ENCODE measurements at regions not wholly inside any gene's neighbourhood (a gene's known extent, or its start where the extent isn't known, plus 50 kb on each side); places are given as distances from the start of the nearest gene placed in this dataset.

DNA sequence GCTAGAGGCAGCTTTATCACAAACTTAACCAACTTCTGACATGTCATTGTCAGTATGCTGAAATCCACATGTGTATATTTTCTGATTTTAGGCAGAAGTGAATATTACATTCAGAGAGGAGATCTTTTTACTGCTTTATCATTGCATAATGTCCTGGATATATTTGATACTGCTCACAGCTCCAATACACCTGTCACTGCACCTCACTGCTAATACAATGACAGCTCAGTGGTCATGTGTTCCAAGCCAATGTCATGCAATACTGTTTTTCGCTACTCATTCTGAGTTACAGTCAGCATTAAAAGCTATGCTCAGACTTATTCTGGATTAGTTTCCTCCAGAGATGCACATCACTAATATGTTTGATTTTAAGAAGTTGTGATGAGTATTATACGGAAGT lies 1604.6 kb downstream of the HACE1 start:
- Mint-ChIP-seq H3K27ac (no peak overlapping the region), H3K4me1 (no peaks in the 10 kb centered on the region), H3K4me3 (no peak overlapping the region), H3K27me3 (ENCODE audit: low read depth) (no peaks in the 10 kb centered on the region), H3K9me3 (peaks cover 12% of the 10 kb centered on the region; the same call in 1 of the 2 replicates), H3K36me3 (no peaks in the 10 kb centered on the region)
- no peak for ATAC-seq
- no peak for DNase-seq (ENCODE audit: low spot score)
- TF ChIP-seq, protein P1, sequence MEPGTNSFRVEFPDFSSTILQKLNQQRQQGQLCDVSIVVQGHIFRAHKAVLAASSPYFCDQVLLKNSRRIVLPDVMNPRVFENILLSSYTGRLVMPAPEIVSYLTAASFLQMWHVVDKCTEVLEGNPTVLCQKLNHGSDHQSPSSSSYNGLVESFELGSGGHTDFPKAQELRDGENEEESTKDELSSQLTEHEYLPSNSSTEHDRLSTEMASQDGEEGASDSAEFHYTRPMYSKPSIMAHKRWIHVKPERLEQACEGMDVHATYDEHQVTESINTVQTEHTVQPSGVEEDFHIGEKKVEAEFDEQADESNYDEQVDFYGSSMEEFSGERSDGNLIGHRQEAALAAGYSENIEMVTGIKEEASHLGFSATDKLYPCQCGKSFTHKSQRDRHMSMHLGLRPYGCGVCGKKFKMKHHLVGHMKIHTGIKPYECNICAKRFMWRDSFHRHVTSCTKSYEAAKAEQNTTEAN (CRISPR knock-in tag; IDR thresholded peaks at IDR 0.05), result no peak
- TF ChIP-seq, protein P2, sequence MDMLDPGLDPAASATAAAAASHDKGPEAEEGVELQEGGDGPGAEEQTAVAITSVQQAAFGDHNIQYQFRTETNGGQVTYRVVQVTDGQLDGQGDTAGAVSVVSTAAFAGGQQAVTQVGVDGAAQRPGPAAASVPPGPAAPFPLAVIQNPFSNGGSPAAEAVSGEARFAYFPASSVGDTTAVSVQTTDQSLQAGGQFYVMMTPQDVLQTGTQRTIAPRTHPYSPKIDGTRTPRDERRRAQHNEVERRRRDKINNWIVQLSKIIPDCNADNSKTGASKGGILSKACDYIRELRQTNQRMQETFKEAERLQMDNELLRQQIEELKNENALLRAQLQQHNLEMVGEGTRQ (CRISPR knock-in tag; IDR thresholded peaks at IDR 0.05), result no peak
- TF ChIP-seq MYBL2 (CRISPR knock-in tag; IDR thresholded peaks at IDR 0.05) (no peak), FOXK1 (CRISPR knock-in tag; IDR thresholded peaks at IDR 0.05) (no peak), ZNF416 (CRISPR knock-in tag; IDR thresholded peaks at IDR 0.05) (no peak), ZNF138 (CRISPR knock-in tag; conservative IDR thresholded peaks at IDR 0.05) (no peak), OVOL2 (CRISPR knock-in tag; IDR thresholded peaks at IDR 0.05; ENCODE audit: borderline replicate concordance) (no peak)
- TF ChIP-seq, protein P3, sequence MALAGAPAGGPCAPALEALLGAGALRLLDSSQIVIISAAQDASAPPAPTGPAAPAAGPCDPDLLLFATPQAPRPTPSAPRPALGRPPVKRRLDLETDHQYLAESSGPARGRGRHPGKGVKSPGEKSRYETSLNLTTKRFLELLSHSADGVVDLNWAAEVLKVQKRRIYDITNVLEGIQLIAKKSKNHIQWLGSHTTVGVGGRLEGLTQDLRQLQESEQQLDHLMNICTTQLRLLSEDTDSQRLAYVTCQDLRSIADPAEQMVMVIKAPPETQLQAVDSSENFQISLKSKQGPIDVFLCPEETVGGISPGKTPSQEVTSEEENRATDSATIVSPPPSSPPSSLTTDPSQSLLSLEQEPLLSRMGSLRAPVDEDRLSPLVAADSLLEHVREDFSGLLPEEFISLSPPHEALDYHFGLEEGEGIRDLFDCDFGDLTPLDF (CRISPR knock-in tag; IDR thresholded peaks at IDR 0.05), result no peak
- TF ChIP-seq, protein P4, sequence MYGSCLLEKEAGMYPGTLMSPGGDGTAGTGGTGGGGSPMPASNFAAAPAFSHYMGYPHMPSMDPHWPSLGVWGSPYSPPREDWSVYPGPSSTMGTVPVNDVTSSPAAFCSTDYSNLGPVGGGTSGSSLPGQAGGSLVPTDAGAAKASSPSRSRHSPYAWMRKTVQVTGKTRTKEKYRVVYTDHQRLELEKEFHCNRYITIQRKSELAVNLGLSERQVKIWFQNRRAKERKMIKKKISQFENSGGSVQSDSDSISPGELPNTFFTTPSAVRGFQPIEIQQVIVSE (CRISPR knock-in tag; IDR thresholded peaks at IDR 0.05; ENCODE audit: borderline replicate concordance), result no peak
- TF ChIP-seq, protein P5, sequence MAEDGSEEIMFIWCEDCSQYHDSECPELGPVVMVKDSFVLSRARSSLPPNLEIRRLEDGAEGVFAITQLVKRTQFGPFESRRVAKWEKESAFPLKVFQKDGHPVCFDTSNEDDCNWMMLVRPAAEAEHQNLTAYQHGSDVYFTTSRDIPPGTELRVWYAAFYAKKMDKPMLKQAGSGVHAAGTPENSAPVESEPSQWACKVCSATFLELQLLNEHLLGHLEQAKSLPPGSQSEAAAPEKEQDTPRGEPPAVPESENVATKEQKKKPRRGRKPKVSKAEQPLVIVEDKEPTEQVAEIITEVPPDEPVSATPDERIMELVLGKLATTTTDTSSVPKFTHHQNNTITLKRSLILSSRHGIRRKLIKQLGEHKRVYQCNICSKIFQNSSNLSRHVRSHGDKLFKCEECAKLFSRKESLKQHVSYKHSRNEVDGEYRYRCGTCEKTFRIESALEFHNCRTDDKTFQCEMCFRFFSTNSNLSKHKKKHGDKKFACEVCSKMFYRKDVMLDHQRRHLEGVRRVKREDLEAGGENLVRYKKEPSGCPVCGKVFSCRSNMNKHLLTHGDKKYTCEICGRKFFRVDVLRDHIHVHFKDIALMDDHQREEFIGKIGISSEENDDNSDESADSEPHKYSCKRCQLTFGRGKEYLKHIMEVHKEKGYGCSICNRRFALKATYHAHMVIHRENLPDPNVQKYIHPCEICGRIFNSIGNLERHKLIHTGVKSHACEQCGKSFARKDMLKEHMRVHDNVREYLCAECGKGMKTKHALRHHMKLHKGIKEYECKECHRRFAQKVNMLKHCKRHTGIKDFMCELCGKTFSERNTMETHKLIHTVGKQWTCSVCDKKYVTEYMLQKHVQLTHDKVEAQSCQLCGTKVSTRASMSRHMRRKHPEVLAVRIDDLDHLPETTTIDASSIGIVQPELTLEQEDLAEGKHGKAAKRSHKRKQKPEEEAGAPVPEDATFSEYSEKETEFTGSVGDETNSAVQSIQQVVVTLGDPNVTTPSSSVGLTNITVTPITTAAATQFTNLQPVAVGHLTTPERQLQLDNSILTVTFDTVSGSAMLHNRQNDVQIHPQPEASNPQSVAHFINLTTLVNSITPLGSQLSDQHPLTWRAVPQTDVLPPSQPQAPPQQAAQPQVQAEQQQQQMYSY (CRISPR knock-in tag; IDR thresholded peaks at IDR 0.05), result no peak
- TF ChIP-seq, protein P6, sequence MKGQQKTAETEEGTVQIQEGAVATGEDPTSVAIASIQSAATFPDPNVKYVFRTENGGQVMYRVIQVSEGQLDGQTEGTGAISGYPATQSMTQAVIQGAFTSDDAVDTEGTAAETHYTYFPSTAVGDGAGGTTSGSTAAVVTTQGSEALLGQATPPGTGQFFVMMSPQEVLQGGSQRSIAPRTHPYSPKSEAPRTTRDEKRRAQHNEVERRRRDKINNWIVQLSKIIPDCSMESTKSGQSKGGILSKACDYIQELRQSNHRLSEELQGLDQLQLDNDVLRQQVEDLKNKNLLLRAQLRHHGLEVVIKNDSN (CRISPR knock-in tag; IDR thresholded peaks at IDR 0.05), result no peak
- TF ChIP-seq, protein P7, sequence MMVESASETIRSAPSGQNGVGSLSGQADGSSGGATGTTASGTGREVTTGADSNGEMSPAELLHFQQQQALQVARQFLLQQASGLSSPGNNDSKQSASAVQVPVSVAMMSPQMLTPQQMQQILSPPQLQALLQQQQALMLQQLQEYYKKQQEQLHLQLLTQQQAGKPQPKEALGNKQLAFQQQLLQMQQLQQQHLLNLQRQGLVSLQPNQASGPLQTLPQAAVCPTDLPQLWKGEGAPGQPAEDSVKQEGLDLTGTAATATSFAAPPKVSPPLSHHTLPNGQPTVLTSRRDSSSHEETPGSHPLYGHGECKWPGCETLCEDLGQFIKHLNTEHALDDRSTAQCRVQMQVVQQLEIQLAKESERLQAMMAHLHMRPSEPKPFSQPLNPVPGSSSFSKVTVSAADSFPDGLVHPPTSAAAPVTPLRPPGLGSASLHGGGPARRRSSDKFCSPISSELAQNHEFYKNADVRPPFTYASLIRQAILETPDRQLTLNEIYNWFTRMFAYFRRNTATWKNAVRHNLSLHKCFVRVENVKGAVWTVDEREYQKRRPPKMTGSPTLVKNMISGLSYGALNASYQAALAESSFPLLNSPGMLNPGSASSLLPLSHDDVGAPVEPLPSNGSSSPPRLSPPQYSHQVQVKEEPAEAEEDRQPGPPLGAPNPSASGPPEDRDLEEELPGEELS (CRISPR knock-in tag; IDR thresholded peaks at IDR 0.05), result no peak
- TF ChIP-seq, protein P8, sequence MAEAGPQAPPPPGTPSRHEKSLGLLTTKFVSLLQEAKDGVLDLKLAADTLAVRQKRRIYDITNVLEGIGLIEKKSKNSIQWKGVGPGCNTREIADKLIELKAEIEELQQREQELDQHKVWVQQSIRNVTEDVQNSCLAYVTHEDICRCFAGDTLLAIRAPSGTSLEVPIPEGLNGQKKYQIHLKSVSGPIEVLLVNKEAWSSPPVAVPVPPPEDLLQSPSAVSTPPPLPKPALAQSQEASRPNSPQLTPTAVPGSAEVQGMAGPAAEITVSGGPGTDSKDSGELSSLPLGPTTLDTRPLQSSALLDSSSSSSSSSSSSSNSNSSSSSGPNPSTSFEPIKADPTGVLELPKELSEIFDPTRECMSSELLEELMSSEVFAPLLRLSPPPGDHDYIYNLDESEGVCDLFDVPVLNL (CRISPR knock-in tag; IDR thresholded peaks at IDR 0.05; ENCODE audit: borderline replicate concordance, low read depth), result no peak
- POLR2A ChIA-PET, result no interaction called here
- CTCF ChIA-PET, result no interaction called here

Data from WTC11 (cell line).